GM23338 (cell line): ENCODE measurements at regions not wholly inside any gene's neighbourhood (a gene's known extent, or its start where the extent isn't known, plus 50 kb on each side); places are given as distances from the start of the nearest gene placed in this dataset.

Experiments used
- ATAC-seq: fragments of 200-7000 bp; cut with Tn5 transposase; 3 replicates; pipeline ENCODE4 v1.9.1; 2020
- DNase-seq: peaks from one replicate; pipeline ENCODE4 v3.0.0-alpha.2; 2015; ENCODE audit warnings: low spot score
- H2AFZ ChIP-seq: fragments of 200-600 bp; sonication (generic); 2 replicates; pipeline ENCODE4 v1.8.0; 2016; ENCODE audit warnings: antibody characterized with exemption, mild to moderate bottlenecking, moderate library complexity
- H3F3A ChIP-seq: fragments of 200-600 bp; sonication (generic); replicated peaks from 2 replicates; pipeline ENCODE4 v1.8.0; 2017; ENCODE audit warnings: antibody characterized with exemption, mixed run types, low read depth
- H3K27ac ChIP-seq: fragments of 200-600 bp; sonication (generic); 2 replicates; pipeline ENCODE4 v1.6.1; 2016; ENCODE audit warnings: low read depth
- H3K27me3 ChIP-seq: fragments of 200-600 bp; sonication (generic); 2 replicates; pipeline ENCODE4 v1.8.0; 2016; ENCODE audit warnings: mild to moderate bottlenecking, mixed run types, moderate library complexity; ENCODE audit not compliant: insufficient read depth
- H3K36me3 ChIP-seq: fragments of 200-600 bp; sonication (generic); 2 replicates; pipeline ENCODE4 v1.8.0; 2016; ENCODE audit warnings: mild to moderate bottlenecking; ENCODE audit not compliant: insufficient read depth
- H3K4me1 ChIP-seq: fragments of 200-600 bp; sonication (generic); 2 replicates; pipeline ENCODE4 v1.8.0; 2016; ENCODE audit warnings: mild to moderate bottlenecking, moderate library complexity; ENCODE audit not compliant: insufficient read depth
- H3K4me2 ChIP-seq: fragments of 200-600 bp; sonication (generic); 2 replicates; pipeline ENCODE4 v1.7.1; 2017; ENCODE audit warnings: mixed run types
- H3K4me3 ChIP-seq: fragments of 200-600 bp; sonication (generic); 2 replicates; pipeline ENCODE4 v1.6.1; 2016; ENCODE audit warnings: mixed run types
- H3K79me2 ChIP-seq: fragments of 200-600 bp; sonication (generic); replicated peaks from 2 replicates; pipeline ENCODE4 v1.8.0; 2017; ENCODE audit warnings: mild to moderate bottlenecking; ENCODE audit not compliant: insufficient read depth
- H3K9me2 ChIP-seq: fragments of 200-600 bp; sonication (generic); 2 replicates; pipeline ENCODE4 v1.8.0; 2017; ENCODE audit not compliant: insufficient read depth
- H4K20me1 ChIP-seq: fragments of 200-600 bp; sonication (generic); replicated peaks from 2 replicates; pipeline ENCODE4 v1.8.0; 2017; ENCODE audit warnings: mild to moderate bottlenecking; ENCODE audit not compliant: insufficient read depth
- H3K27ac Mint-ChIP-seq: 2 replicates; pipeline ENCODE4 v1.8.0; 2020; ENCODE audit warnings: inconsistent platforms, mild to moderate bottlenecking, moderate library complexity, mixed read lengths
- H3K27me3 Mint-ChIP-seq: 3 replicates; pipeline ENCODE4 v1.8.0; 2022; ENCODE audit warnings: low read depth, mild to moderate bottlenecking, moderate library complexity, mixed read lengths, inconsistent platforms; ENCODE audit not compliant: insufficient read depth, poor library complexity
- H3K36me3 Mint-ChIP-seq: 3 replicates; pipeline ENCODE4 v1.8.0; 2021; ENCODE audit warnings: low read depth, mild to moderate bottlenecking, inconsistent platforms, moderate library complexity, mixed read lengths
- H3K4me1 Mint-ChIP-seq: 3 replicates; pipeline ENCODE4 v1.8.0; 2020; ENCODE audit warnings: mild to moderate bottlenecking, inconsistent platforms, mixed read lengths
- H3K4me3 Mint-ChIP-seq: 3 replicates; pipeline ENCODE4 v1.8.0; 2021; ENCODE audit warnings: moderate library complexity, mild to moderate bottlenecking, inconsistent platforms, mixed read lengths
- H3K9me3 Mint-ChIP-seq: 3 replicates; pipeline ENCODE4 v1.8.0; 2020; ENCODE audit warnings: moderate library complexity, mild to moderate bottlenecking, inconsistent platforms, mixed read lengths
- NANOG ChIP-seq: IDR thresholded peaks from 2 replicates; pipeline ENCODE4 v1.6.1; 2016; ENCODE audit warnings: antibody characterized with exemption, borderline replicate concordance
- POLR2AphosphoS5 ChIP-seq: IDR thresholded peaks from 2 replicates; pipeline ENCODE4 v1.6.1; 2016; ENCODE audit warnings: antibody characterized with exemption, low read depth
- ZNF114 ChIP-seq: fragments of 250-450 bp; sonication (Bioruptor Pico); IDR thresholded peaks from 2 replicates; pipeline ENCODE4 v1.5.0; 2020; ENCODE audit warnings: mild to moderate bottlenecking, moderate library complexity
- ZNF331 ChIP-seq: fragments of 250-450 bp; sonication (Bioruptor Pico); IDR thresholded peaks from 2 replicates; pipeline ENCODE4 v1.5.0; 2020; ENCODE audit warnings: low read depth, mild to moderate bottlenecking, moderate library complexity
- TF ChIP-seq, protein P1 (sequence below): fragments of 250-450 bp; sonication (Bioruptor Pico); IDR thresholded peaks from 2 replicates; pipeline ENCODE4 v1.5.0; 2020; ENCODE audit warnings: mild to moderate bottlenecking, moderate library complexity
- TF ChIP-seq, protein P2 (sequence below): IDR thresholded peaks from 2 replicates; pipeline ENCODE4 v1.6.1; 2016; ENCODE audit warnings: antibody characterized with exemption

- TF ChIP-seq, protein P1, sequence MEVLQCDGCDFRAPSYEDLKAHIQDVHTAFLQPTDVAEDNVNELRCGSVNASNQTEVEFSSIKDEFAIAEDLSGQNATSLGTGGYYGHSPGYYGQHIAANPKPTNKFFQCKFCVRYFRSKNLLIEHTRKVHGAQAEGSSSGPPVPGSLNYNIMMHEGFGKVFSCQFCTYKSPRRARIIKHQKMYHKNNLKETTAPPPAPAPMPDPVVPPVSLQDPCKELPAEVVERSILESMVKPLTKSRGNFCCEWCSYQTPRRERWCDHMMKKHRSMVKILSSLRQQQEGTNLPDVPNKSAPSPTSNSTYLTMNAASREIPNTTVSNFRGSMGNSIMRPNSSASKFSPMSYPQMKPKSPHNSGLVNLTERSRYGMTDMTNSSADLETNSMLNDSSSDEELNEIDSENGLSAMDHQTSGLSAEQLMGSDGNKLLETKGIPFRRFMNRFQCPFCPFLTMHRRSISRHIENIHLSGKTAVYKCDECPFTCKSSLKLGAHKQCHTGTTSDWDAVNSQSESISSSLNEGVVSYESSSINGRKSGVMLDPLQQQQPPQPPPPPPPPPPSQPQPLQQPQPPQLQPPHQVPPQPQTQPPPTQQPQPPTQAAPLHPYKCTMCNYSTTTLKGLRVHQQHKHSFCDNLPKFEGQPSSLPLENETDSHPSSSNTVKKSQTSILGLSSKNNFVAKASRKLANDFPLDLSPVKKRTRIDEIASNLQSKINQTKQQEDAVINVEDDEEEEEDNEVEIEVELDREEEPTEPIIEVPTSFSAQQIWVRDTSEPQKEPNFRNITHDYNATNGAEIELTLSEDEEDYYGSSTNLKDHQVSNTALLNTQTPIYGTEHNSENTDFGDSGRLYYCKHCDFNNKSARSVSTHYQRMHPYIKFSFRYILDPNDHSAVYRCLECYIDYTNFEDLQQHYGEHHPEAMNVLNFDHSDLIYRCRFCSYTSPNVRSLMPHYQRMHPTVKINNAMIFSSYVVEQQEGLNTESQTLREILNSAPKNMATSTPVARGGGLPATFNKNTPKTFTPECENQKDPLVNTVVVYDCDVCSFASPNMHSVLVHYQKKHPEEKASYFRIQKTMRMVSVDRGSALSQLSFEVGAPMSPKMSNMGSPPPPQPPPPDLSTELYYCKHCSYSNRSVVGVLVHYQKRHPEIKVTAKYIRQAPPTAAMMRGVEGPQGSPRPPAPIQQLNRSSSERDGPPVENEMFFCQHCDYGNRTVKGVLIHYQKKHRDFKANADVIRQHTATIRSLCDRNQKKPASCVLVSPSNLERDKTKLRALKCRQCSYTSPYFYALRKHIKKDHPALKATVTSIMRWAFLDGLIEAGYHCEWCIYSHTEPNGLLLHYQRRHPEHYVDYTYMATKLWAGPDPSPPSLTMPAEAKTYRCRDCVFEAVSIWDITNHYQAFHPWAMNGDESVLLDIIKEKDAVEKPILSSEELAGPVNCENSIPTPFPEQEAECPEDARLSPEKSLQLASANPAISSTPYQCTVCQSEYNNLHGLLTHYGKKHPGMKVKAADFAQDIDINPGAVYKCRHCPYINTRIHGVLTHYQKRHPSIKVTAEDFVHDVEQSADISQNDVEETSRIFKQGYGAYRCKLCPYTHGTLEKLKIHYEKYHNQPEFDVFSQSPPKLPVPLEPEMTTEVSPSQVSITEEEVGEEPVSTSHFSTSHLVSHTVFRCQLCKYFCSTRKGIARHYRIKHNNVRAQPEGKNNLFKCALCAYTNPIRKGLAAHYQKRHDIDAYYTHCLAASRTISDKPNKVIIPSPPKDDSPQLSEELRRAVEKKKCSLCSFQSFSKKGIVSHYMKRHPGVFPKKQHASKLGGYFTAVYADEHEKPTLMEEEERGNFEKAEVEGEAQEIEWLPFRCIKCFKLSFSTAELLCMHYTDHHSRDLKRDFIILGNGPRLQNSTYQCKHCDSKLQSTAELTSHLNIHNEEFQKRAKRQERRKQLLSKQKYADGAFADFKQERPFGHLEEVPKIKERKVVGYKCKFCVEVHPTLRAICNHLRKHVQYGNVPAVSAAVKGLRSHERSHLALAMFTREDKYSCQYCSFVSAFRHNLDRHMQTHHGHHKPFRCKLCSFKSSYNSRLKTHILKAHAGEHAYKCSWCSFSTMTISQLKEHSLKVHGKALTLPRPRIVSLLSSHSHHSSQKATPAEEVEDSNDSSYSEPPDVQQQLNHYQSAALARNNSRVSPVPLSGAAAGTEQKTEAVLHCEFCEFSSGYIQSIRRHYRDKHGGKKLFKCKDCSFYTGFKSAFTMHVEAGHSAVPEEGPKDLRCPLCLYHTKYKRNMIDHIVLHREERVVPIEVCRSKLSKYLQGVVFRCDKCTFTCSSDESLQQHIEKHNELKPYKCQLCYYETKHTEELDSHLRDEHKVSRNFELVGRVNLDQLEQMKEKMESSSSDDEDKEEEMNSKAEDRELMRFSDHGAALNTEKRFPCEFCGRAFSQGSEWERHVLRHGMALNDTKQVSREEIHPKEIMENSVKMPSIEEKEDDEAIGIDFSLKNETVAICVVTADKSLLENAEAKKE (CRISPR knock-in tag) = no peak
- TF ChIP-seq, protein P2, sequence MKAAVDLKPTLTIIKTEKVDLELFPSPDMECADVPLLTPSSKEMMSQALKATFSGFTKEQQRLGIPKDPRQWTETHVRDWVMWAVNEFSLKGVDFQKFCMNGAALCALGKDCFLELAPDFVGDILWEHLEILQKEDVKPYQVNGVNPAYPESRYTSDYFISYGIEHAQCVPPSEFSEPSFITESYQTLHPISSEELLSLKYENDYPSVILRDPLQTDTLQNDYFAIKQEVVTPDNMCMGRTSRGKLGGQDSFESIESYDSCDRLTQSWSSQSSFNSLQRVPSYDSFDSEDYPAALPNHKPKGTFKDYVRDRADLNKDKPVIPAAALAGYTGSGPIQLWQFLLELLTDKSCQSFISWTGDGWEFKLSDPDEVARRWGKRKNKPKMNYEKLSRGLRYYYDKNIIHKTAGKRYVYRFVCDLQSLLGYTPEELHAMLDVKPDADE = no peak
Measured at GRCh38 chr5:14953075-14953607, 81.6 kb upstream of the ANKH start (continued).

DNA sequence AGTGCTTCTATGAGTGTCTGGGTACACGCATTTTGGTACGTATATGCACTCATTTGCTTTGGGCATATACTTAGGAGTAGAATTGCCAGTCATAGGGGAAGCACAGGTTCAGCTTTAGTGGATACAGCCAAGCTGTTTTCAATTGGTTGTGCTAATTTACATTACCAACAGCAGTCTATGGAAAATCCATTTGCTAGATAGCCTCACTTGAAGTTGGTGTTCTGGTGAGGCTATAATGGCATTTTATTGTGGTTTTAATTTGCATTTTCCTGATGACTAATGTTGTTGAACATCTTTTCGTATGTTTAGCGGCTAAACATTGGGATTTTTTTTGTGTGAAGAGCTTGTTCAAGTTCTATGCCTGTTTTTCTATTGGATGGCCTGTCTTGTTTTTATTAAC lies 76.8 kb upstream of the ANKH start:
- Mint-ChIP-seq H3K9me3 (no peaks in the 10 kb centered on the region), H3K27ac (no peak overlapping the region), H3K4me3 (no peak overlapping the region), H3K4me1 (peaks cover 7% of the 10 kb centered on the region; the same call in 2 of the 3 replicates), H3K27me3 (peaks cover 3% of the 10 kb centered on the region), H3K36me3 (no peaks in the 10 kb centered on the region)
- Histone ChIP-seq H4K20me1 (no peaks in the 10 kb centered on the region), H3K36me3 (no peaks in the 10 kb centered on the region), H3K4me2 (no peak overlapping the region), H3K27me3 (no peaks in the 10 kb centered on the region), H3K4me1 (no peaks in the 10 kb centered on the region), H3K9me2 (no peaks in the 10 kb centered on the region), H3F3A (no peaks in the 10 kb centered on the region), H3K79me2 (no peaks in the 10 kb centered on the region), H3K4me3 (no peak overlapping the region), H2AFZ (no peak overlapping the region), H3K27ac (no peak overlapping the region)
- DNase-seq (no peak), ATAC-seq (no peak)
- no peak for TF ChIP-seq ZNF331 (CRISPR knock-in tag)
- no peak for TF ChIP-seq ZNF114 (CRISPR knock-in tag)
- no peak for TF ChIP-seq NANOG
- TF ChIP-seq, protein P1 (CRISPR knock-in tag) = no peak
- no peak for TF ChIP-seq POLR2AphosphoS5
